PFSK-1 (cell line): ENCODE measurements at regions not wholly inside any gene's neighbourhood (a gene's known extent, or its start where the extent isn't known, plus 50 kb on each side); places are given as distances from the start of the nearest gene placed in this dataset.

ENCODE experiments used
- POLR2AphosphoS5 ChIP-seq: IDR thresholded peaks from 2 replicates; pipeline ENCODE4 v1.6.1; 2012; ENCODE audit warnings: low read depth, mild to moderate bottlenecking, control low read depth, low read length, moderate library complexity
- SIN3A ChIP-seq: IDR thresholded peaks from 2 replicates; pipeline ENCODE4 v1.6.1; 2012; ENCODE audit warnings: mild to moderate bottlenecking, low read length, moderate library complexity, borderline replicate concordance; ENCODE audit not compliant: insufficient read depth

DNA sequence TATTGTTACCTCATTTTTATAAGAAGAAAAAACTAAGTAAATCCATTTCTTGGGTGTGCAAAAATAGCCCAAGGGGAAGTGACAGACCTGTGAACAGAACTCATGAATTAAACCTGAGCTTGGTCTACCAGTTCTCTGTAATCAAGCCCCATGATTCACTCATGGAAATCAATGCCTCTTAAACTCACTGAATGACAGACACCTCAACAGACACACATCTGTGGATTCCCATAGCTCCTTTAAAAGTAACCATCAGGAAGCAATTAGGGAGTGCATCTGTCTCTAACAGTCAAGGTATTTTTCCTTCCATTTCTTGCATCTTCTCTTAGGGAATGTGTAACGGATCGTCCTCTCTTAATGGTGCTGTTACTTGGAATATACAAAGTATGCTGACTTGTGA is 215.0 kb upstream of the EEA1 start:
- no peak for TF ChIP-seq POLR2AphosphoS5
- no peak for TF ChIP-seq SIN3A
